Ovary (tissue), 3 donors: ENCODE measurements at regions not wholly inside any gene's neighbourhood (a gene's known extent, or its start where the extent isn't known, plus 50 kb on each side); places are given as distances from the start of the nearest gene placed in this dataset.
"Not testable (repeated sequence)": the region's sequence is repeated elsewhere in the genome, so short reads cannot be mapped to it uniquely, and the experiment has no call there.

Source experiments
- CTCF ChIP-seq, 3 donors: fragments of 450-650 bp in 2 of 3; fragments of 200-600 bp in 1 of 3; IDR thresholded peaks; one replicate each; pipeline versions ENCODE4 v1.5.1 to v1.8.0; 2016 to 2022; ENCODE audit warnings: antibody characterized with exemption in 3 of 3, mild to moderate bottlenecking in 1 of 3
- EP300 ChIP-seq: sonication (generic); formaldehyde crosslinking; IDR thresholded peaks from one replicate; pipeline ENCODE4 v1.6.1; 2017; ENCODE audit warnings: antibody characterized with exemption
- POLR2A ChIP-seq: fragments of 450-650 bp; IDR thresholded peaks from one replicate; pipeline ENCODE4 v1.6.1; 2017; ENCODE audit warnings: antibody characterized with exemption, mild to moderate bottlenecking, moderate library complexity
- donor health status: DM: no; HTN: no; CAD: no.

DNA sequence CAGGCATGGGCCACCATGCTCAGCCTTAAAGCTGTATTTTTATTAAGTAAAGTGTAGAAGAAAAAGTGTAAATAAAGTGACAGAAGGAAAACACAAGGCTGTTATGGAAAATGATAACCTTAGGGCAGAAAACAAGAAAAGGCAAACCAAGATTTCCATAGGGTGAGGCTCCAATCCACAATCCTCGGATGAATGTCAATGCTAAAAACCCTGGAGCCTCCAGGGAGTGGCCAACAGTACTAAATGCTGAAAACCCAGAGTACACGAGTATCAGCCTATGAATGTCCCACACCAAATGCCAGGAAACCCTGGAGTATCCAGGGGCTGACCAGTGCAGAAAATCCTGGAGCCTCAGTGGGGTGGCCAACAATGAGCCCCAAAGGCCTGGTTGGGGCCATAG, 292.6 kb downstream of the RPIA start:
- not testable (repeated sequence) for TF ChIP-seq EP300; CTCF (IDR thresholded peaks at IDR 0.05); POLR2A
